CD4-positive, CD25-positive, alpha-beta regulatory T cell (primary cell): ENCODE measurements at regions not wholly inside any gene's neighbourhood (a gene's known extent, or its start where the extent isn't known, plus 50 kb on each side); places are given as distances from the start of the nearest gene placed in this dataset.

ENCODE experiments used
- ATAC-seq, 2 donors: fragments of 150-1000 bp; cut with Tn5 transposase; one replicate each; pipeline ENCODE4 v1.10.0; 2021; ENCODE audit warnings: low read depth in 2 of 2, moderate number of reproducible peaks in 2 of 2, moderate library complexity in 1 of 2
- DNase-seq, 3 donors: peaks; one replicate each; pipeline versions ENCODE4 v3.0.0 to v3.0.0-alpha.2; 2012 to 2022; ENCODE audit warnings: mixed read lengths in 1 of 3
- H3K27ac ChIP-seq: one replicate; pipeline ENCODE4 v1.7.0; 2013; ENCODE audit warnings: mild to moderate bottlenecking, low read length; ENCODE audit not compliant: insufficient read depth, poor library complexity, severe bottlenecking
- H3K27me3 ChIP-seq: one replicate; pipeline ENCODE4 v1.7.0; 2013; ENCODE audit warnings: low read length; ENCODE audit not compliant: control insufficient read depth, insufficient read depth
- H3K36me3 ChIP-seq: one replicate; pipeline ENCODE4 v1.7.0; 2013; ENCODE audit warnings: mild to moderate bottlenecking, low read length, moderate library complexity; ENCODE audit not compliant: control insufficient read depth, insufficient read depth
- H3K4me1 ChIP-seq: 2 replicates; pipeline ENCODE4 v1.7.0; 2013; ENCODE audit warnings: mild to moderate bottlenecking, low read length; ENCODE audit not compliant: insufficient read depth, control insufficient read depth, poor library complexity, severe bottlenecking
- H3K4me3 ChIP-seq: one replicate; pipeline ENCODE4 v1.7.0; 2013; ENCODE audit warnings: low read depth, mild to moderate bottlenecking, low read length, moderate library complexity
- H3K9me3 ChIP-seq, 2 experiments: 1 replicate in 1 of 2; 2 replicates in 1 of 2; pipeline ENCODE4 v1.7.0; 2013; ENCODE audit warnings: low read length in 2 of 2, mild to moderate bottlenecking in 1 of 2, moderate library complexity in 1 of 2; ENCODE audit not compliant: control insufficient read depth in 2 of 2
- H3K27ac Mint-ChIP-seq, 3 donors: one replicate each; pipeline ENCODE4 v1.8.0; 2020 to 2022; ENCODE audit warnings: mild to moderate bottlenecking in 3 of 3, mixed read lengths in 3 of 3, moderate library complexity in 2 of 3
- H3K27me3 Mint-ChIP-seq: one replicate; pipeline ENCODE4 v1.8.0; 2022; ENCODE audit warnings: mild to moderate bottlenecking, mixed read lengths
- H3K36me3 Mint-ChIP-seq: one replicate; pipeline ENCODE4 v1.8.0; 2020; ENCODE audit warnings: mixed read lengths
- H3K4me1 Mint-ChIP-seq, 4 donors: one replicate each; pipeline ENCODE4 v1.8.0; 2020 to 2022; ENCODE audit warnings: mixed read lengths in 4 of 4, mild to moderate bottlenecking in 1 of 4
- H3K4me3 Mint-ChIP-seq, 4 donors: one replicate each; pipeline ENCODE4 v1.8.0; 2020 to 2022; ENCODE audit warnings: mild to moderate bottlenecking in 4 of 4, mixed read lengths in 4 of 4, moderate library complexity in 3 of 4
- H3K9me3 Mint-ChIP-seq, 7 donors: one replicate each; pipeline ENCODE4 v1.8.0; 2020 to 2022; ENCODE audit warnings: mixed read lengths in 7 of 7, mild to moderate bottlenecking in 3 of 7, moderate library complexity in 2 of 7

GRCh38 chr3:168628549-168628948, 532.8 kb upstream of the GOLIM4 start:
- Mint-ChIP-seq H3K27me3 (no peaks in the 10 kb centered on the region), H3K9me3 (peaks cover 0 to 6% (median 0%) of the 10 kb centered on the region in 7 donors), H3K4me3 (no peak overlapping the region), H3K27ac (no peak overlapping the region), H3K4me1 (no peaks in the 10 kb centered on the region), H3K36me3 (no peaks in the 10 kb centered on the region)
- Histone ChIP-seq H3K9me3 (no peaks in the 10 kb centered on the region), H3K36me3 (no peaks in the 10 kb centered on the region), H3K4me3 (no peak overlapping the region), H3K27me3 (no peaks in the 10 kb centered on the region), H3K27ac (no peak overlapping the region), H3K4me1 (no peaks in the 10 kb centered on the region)
- ATAC-seq (no peak), DNase-seq (no peak)

GRCh38 chr3:168625477-168625876, 529.8 kb upstream of the GOLIM4 start:
- peaks cover 0 to 8% (median 4%) of the 10 kb centered on the region in 7 donors for H3K9me3 Mint-ChIP-seq
- Histone ChIP-seq H3K9me3 (no peaks in the 10 kb centered on the region), H3K4me1 (no peaks in the 10 kb centered on the region), H3K4me3 (no peak overlapping the region), H3K27me3 (no peaks in the 10 kb centered on the region), H3K36me3 (no peaks in the 10 kb centered on the region), H3K27ac (no peak overlapping the region)
- H3K4me1 Mint-ChIP-seq, result no peaks in the 10 kb centered on the region
- DNase-seq (no peak), ATAC-seq (no peak)
- no peaks in the 10 kb centered on the region for H3K27me3 Mint-ChIP-seq
- no peak overlapping the region for H3K4me3 Mint-ChIP-seq
- H3K27ac Mint-ChIP-seq, result no peak overlapping the region
- H3K36me3 Mint-ChIP-seq, result no peaks in the 10 kb centered on the region

GRCh38 chr3:168624892-168625448, 529.2 kb upstream of the GOLIM4 start:
- no peaks in the 10 kb centered on the region for H3K27me3 Mint-ChIP-seq
- no peak for ATAC-seq

GRCh38 chr3:168624195-168624594, 528.5 kb upstream of the GOLIM4 start:
- no peak for ATAC-seq
- no peaks in the 10 kb centered on the region for H3K36me3 Mint-ChIP-seq

More at GRCh38 chr3:168624892-168625448, 529.2 kb upstream of the GOLIM4 start:
- no peak overlapping the region for H3K4me3 Mint-ChIP-seq
- no peak overlapping the region for H3K27ac ChIP-seq
- H3K9me3 ChIP-seq, result no peaks in the 10 kb centered on the region
- H3K27ac Mint-ChIP-seq, result no peak overlapping the region
- no peak overlapping the region for H3K4me3 ChIP-seq
- DNase-seq, result no peak
- peaks cover 0 to 8% (median 4%) of the 10 kb centered on the region in 7 donors for H3K9me3 Mint-ChIP-seq
- no peaks in the 10 kb centered on the region for H3K27me3 ChIP-seq
- H3K36me3 ChIP-seq, result no peaks in the 10 kb centered on the region
- no peaks in the 10 kb centered on the region for H3K36me3 Mint-ChIP-seq
- no peaks in the 10 kb centered on the region for H3K4me1 Mint-ChIP-seq
- no peaks in the 10 kb centered on the region for H3K4me1 ChIP-seq

GRCh38 chr3:168622795-168623194, 527.1 kb upstream of the GOLIM4 start:
- no peaks in the 10 kb centered on the region for H3K4me1 ChIP-seq
- no peaks in the 10 kb centered on the region for H3K36me3 Mint-ChIP-seq
- H3K27ac ChIP-seq, result no peak overlapping the region
- no peak overlapping the region for H3K4me3 Mint-ChIP-seq
- H3K9me3 Mint-ChIP-seq, result peaks cover 0 to 8% (median 4%) of the 10 kb centered on the region in 7 donors
- H3K9me3 ChIP-seq, result no peaks in the 10 kb centered on the region
- no peaks in the 10 kb centered on the region for H3K4me1 Mint-ChIP-seq
- DNase-seq (no peak), ATAC-seq (no peak)
- no peak overlapping the region for H3K27ac Mint-ChIP-seq
- no peaks in the 10 kb centered on the region for H3K27me3 Mint-ChIP-seq
- no peaks in the 10 kb centered on the region for H3K36me3 ChIP-seq
- no peak overlapping the region for H3K4me3 ChIP-seq
- no peaks in the 10 kb centered on the region for H3K27me3 ChIP-seq

More at GRCh38 chr3:168624195-168624594, 528.5 kb upstream of the GOLIM4 start:
- Histone ChIP-seq H3K27me3 (no peaks in the 10 kb centered on the region), H3K36me3 (no peaks in the 10 kb centered on the region), H3K4me1 (no peaks in the 10 kb centered on the region), H3K9me3 (no peaks in the 10 kb centered on the region), H3K27ac (no peak overlapping the region), H3K4me3 (no peak overlapping the region)
- Mint-ChIP-seq H3K4me1 (no peaks in the 10 kb centered on the region), H3K27me3 (no peaks in the 10 kb centered on the region), H3K9me3 (peaks cover 0 to 8% (median 4%) of the 10 kb centered on the region in 7 donors), H3K27ac (no peak overlapping the region), H3K4me3 (no peak overlapping the region)
- DNase-seq, result no peak

GRCh38 chr3:168620854-168621253, 525.1 kb upstream of the GOLIM4 start:
- Histone ChIP-seq H3K4me1 (no peaks in the 10 kb centered on the region), H3K4me3 (no peak overlapping the region), H3K27me3 (no peaks in the 10 kb centered on the region), H3K9me3 (no peaks in the 10 kb centered on the region), H3K27ac (no peak overlapping the region), H3K36me3 (no peaks in the 10 kb centered on the region)
- no peak for ATAC-seq
- no peak for DNase-seq
- Mint-ChIP-seq H3K9me3 (peaks cover 0 to 7% (median 2%) of the 10 kb centered on the region in 7 donors), H3K27ac (no peak overlapping the region), H3K36me3 (no peaks in the 10 kb centered on the region), H3K4me1 (no peaks in the 10 kb centered on the region), H3K4me3 (no peak overlapping the region), H3K27me3 (no peaks in the 10 kb centered on the region)

GRCh38 chr3:168618827-168619470, 523.2 kb upstream of the GOLIM4 start:
- no peaks in the 10 kb centered on the region for H3K4me1 Mint-ChIP-seq
- no peak overlapping the region for H3K4me3 Mint-ChIP-seq
- Histone ChIP-seq H3K4me1 (no peaks in the 10 kb centered on the region), H3K9me3 (no peaks in the 10 kb centered on the region), H3K27ac (no peak overlapping the region), H3K4me3 (no peak overlapping the region), H3K27me3 (no peaks in the 10 kb centered on the region), H3K36me3 (no peaks in the 10 kb centered on the region)
- no peak for DNase-seq
- no peak overlapping the region for H3K27ac Mint-ChIP-seq
- H3K27me3 Mint-ChIP-seq, result no peaks in the 10 kb centered on the region
- H3K9me3 Mint-ChIP-seq, result peaks cover 0 to 9% (median 2%) of the 10 kb centered on the region in 7 donors
- ATAC-seq, result no peak
- H3K36me3 Mint-ChIP-seq, result no peaks in the 10 kb centered on the region

- no peaks in the 10 kb centered on the region for H3K4me1 Mint-ChIP-seq
- H3K36me3 Mint-ChIP-seq, result no peaks in the 10 kb centered on the region
- no peak overlapping the region for H3K27ac Mint-ChIP-seq
- Histone ChIP-seq H3K36me3 (no peaks in the 10 kb centered on the region), H3K27me3 (no peaks in the 10 kb centered on the region), H3K4me3 (no peak overlapping the region), H3K9me3 (no peaks in the 10 kb centered on the region), H3K4me1 (no peaks in the 10 kb centered on the region), H3K27ac (no peak overlapping the region)
- no peak overlapping the region for H3K4me3 Mint-ChIP-seq
- peaks cover 0 to 11% (median 1%) of the 10 kb centered on the region in 7 donors for H3K9me3 Mint-ChIP-seq
- DNase-seq (no peak), ATAC-seq (no peak)
- H3K27me3 Mint-ChIP-seq, result no peaks in the 10 kb centered on the region
Observed at GRCh38 chr3:168617658-168618057, 521.9 kb upstream of the GOLIM4 start.
